CD1c-positive myeloid dendritic cell (primary cell): ENCODE measurements at regions not wholly inside any gene's neighbourhood (a gene's known extent, or its start where the extent isn't known, plus 50 kb on each side); places are given as distances from the start of the nearest gene placed in this dataset.
"Not testable (repeated sequence)": the region's sequence is repeated elsewhere in the genome, so short reads cannot be mapped to it uniquely, and the experiment has no call there.

Experiments used
- DNase-seq: peaks from one replicate; pipeline ENCODE4 v3.0.0-alpha.2; 2016; ENCODE audit errors: extremely low spot score

- no peak for DNase-seq
These were observed 123.1 kb upstream of the FREM1 start for GRCh38 chr9:15033316-15033715.

- DNase-seq, result no peak
These were observed 122.6 kb upstream of the FREM1 start for GRCh38 chr9:15032860-15033259.

- no peak for DNase-seq
These were observed 110.9 kb upstream of the FREM1 start for GRCh38 chr9:15021146-15021545.

- DNase-seq, result no peak
These were observed 107.9 kb upstream of the FREM1 start for GRCh38 chr9:15018096-15018637.

GRCh38 chr9:15010581-15010980 lies 100.4 kb upstream of the FREM1 start:
- no peak for DNase-seq

GRCh38 chr9:15007698-15008097 lies 97.5 kb upstream of the FREM1 start:
- no peak for DNase-seq

GRCh38 chr9:14994738-14995137 lies 84.5 kb upstream of the FREM1 start:
- DNase-seq, result no peak

- no peak for DNase-seq
These were observed 83.8 kb upstream of the FREM1 start for GRCh38 chr9:14993901-14994554.

GRCh38 chr9:14993061-14993800 lies 83.0 kb upstream of the FREM1 start:
- DNase-seq, result peak; percentile 58

GRCh38 chr9:14992516-14992915 lies 82.3 kb upstream of the FREM1 start:
- DNase-seq, result no peak

GRCh38 chr9:14992081-14992480 lies 81.9 kb upstream of the FREM1 start:
- DNase-seq, result peak; percentile 51

- DNase-seq, result not testable (repeated sequence)
These were observed 80.4 kb upstream of the FREM1 start for GRCh38 chr9:14990647-14991046.

- no peak for DNase-seq
These were observed 79.6 kb upstream of the FREM1 start for GRCh38 chr9:14989811-14990210.

- not testable (repeated sequence) for DNase-seq
These were observed 79.1 kb upstream of the FREM1 start for GRCh38 chr9:14989336-14989735.

- DNase-seq, result no peak
These were observed 77.6 kb upstream of the FREM1 start for GRCh38 chr9:14987858-14988257.

GRCh38 chr9:14985419-14985818 lies 75.2 kb upstream of the FREM1 start:
- no peak for DNase-seq

- DNase-seq, result no peak
These were observed 73.4 kb upstream of the FREM1 start for GRCh38 chr9:14983599-14983998.

GRCh38 chr9:14981291-14981950 lies 71.2 kb upstream of the FREM1 start:
- DNase-seq, result no peak

- DNase-seq, result no peak
These were observed 68.1 kb upstream of the FREM1 start for GRCh38 chr9:14978022-14979000.

GRCh38 chr9:14967450-14968321 lies 57.5 kb upstream of the FREM1 start:
- DNase-seq, result no peak
